ENCODE measurements at regions not wholly inside any gene's neighbourhood (a gene's known extent, or its start where the extent isn't known, plus 50 kb on each side); places are given as distances from the start of the nearest gene placed in this dataset.

DNA sequence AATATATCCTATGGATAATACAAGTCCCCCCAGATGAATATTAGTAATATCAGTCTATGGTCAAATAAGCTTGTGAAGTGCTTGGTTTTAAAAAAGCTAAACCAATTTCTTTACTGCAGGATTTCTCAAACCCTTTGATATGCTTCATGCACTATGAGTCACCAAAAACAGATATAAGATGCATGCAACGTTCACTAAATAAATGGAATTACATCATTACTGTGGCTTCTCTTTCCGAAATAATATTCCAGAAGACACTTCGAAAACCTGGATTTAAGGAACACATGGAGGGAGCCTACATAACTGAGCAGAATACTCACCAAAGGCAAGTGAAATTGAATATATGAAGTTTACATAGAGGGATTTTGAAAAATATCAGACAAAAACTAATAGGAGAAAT, 126.3 kb upstream of the ABI3BP start:
- TF ChIP-seq CTCF (IDR thresholded peaks at IDR 0.05; ENCODE audit: low read depth, low read length): no peak
- no peak for TF ChIP-seq EZH2phosphoT487 (IDR thresholded peaks at IDR 0.05; ENCODE audit: low read depth)

Measured in OCI-LY3 (cell line).